Mammary epithelial cell (primary cell): ENCODE measurements at regions not wholly inside any gene's neighbourhood (a gene's known extent, or its start where the extent isn't known, plus 50 kb on each side); places are given as distances from the start of the nearest gene placed in this dataset.

Experiments
- CTCF ChIP-seq, 2 donors: IDR thresholded peaks in 1 of 2; conservative IDR thresholded peaks in 1 of 2; 2 replicates each; pipeline ENCODE4 v1.5.1; 2011 to 2012; ENCODE audit warnings: inconsistent platforms in 2 of 2, low read length in 2 of 2, mild to moderate bottlenecking in 2 of 2, control low read depth in 1 of 2, low read depth in 1 of 2; ENCODE audit not compliant: insufficient read depth in 1 of 2; ENCODE audit errors: extremely low read depth in 1 of 2
- EZH2 ChIP-seq: IDR thresholded peaks from 2 replicates; pipeline ENCODE4 v1.6.1; 2012; ENCODE audit warnings: low read length, inconsistent platforms, borderline replicate concordance

- no peak for TF ChIP-seq CTCF (conservative IDR thresholded peaks at IDR 0.05 in 1 of 2, IDR thresholded peaks at IDR 0.05 in 1 of 2; ENCODE audit: extremely low read depth in 1 of 2, insufficient read depth in 1 of 2, low read depth in 1 of 2, low read length in 2 of 2)
- no peak for TF ChIP-seq EZH2
Observed at GRCh38 chr13:76764429-76764828, 121.8 kb downstream of the KCTD12 start.
